Skeletal muscle tissue (tissue), 3 donors: ENCODE measurements at regions not wholly inside any gene's neighbourhood (a gene's known extent, or its start where the extent isn't known, plus 50 kb on each side); places are given as distances from the start of the nearest gene placed in this dataset.

Source experiments
- H3K27ac ChIP-seq: one replicate; pipeline ENCODE4 v1.7.0; 2013; ENCODE audit warnings: mild to moderate bottlenecking, low read depth, low read length, inconsistent platforms
- H3K27me3 ChIP-seq, 3 donors: one replicate each; pipeline ENCODE4 v1.7.0; 2013; ENCODE audit warnings: low read length in 3 of 3; ENCODE audit not compliant: control insufficient read depth in 3 of 3, insufficient read depth in 3 of 3
- H3K36me3 ChIP-seq, 3 donors: one replicate each; pipeline ENCODE4 v1.7.0; 2013; ENCODE audit warnings: low read length in 3 of 3; ENCODE audit not compliant: control insufficient read depth in 3 of 3, insufficient read depth in 3 of 3
- H3K4me1 ChIP-seq, 3 donors: one replicate each; pipeline ENCODE4 v1.7.0; 2013; ENCODE audit warnings: low read length in 3 of 3, mild to moderate bottlenecking in 3 of 3; ENCODE audit not compliant: control insufficient read depth in 3 of 3, insufficient read depth in 3 of 3
- H3K4me3 ChIP-seq, 3 donors: one replicate each; pipeline ENCODE4 v1.7.0; 2013; ENCODE audit warnings: low read length in 3 of 3
- H3K9ac ChIP-seq, 3 donors: one replicate each; pipeline ENCODE4 v1.7.0; 2013; ENCODE audit warnings: low read length in 3 of 3, mild to moderate bottlenecking in 3 of 3, moderate library complexity in 2 of 3, low read depth in 1 of 3
- H3K9me3 ChIP-seq, 3 donors: one replicate each; pipeline ENCODE4 v1.7.0; 2013; ENCODE audit warnings: low read length in 3 of 3; ENCODE audit not compliant: control insufficient read depth in 3 of 3
- donor health status: Osteomylitis.

DNA sequence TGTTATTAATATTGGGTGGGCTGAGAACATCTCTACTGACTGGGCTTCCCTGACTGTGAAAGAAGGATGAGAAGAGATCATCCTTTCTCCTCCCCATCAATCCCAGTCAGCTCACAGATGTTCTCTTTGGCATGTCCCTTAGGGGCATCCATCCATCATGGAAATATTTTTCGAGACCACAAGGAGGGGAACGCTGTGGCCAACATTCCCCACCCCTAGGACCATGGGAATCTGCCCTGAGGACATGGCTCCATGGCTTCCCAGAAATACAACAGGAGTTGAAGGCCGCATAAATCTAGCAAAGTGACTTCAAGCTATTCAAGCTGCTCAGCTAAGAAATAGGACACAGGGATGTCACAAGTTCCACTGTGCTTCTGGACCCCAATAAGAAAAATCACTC, 456.8 kb downstream of the MED13L start:
- Histone ChIP-seq H3K9ac (no peak overlapping the region), H3K36me3 (no peaks in the 10 kb centered on the region), H3K27ac (no peak overlapping the region), H3K27me3 (peaks cover 0 to 4% (median 0%) of the 10 kb centered on the region in 3 donors), H3K4me1 (peaks cover 0 to 4% (median 0%) of the 10 kb centered on the region in 3 donors), H3K4me3 (no peak overlapping the region), H3K9me3 (no peaks in the 10 kb centered on the region)

DNA sequence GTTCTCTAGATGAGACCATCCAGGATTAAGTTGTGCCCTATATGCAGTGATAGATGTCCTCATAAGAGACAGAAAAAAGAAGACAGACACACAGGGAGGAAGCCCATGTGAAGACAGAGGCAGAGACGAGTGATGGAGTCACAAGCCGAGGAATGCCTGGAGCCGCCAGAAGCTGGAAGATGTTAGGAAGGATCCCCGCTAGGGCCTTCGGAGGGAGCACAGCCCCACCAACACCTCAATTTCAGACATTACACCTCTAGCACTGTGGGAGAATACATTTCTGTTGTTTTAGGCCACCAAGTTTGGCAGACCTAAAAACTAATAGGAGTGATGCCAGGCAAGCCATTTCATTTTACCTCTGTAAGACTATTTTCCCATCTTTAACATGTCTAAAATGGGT, 458.5 kb downstream of the MED13L start:
- no peaks in the 10 kb centered on the region for H3K36me3 ChIP-seq
- peaks cover 0 to 4% (median 0%) of the 10 kb centered on the region in 3 donors for H3K27me3 ChIP-seq
- H3K9ac ChIP-seq, result no peak overlapping the region
- H3K27ac ChIP-seq, result no peak overlapping the region
- peaks cover 0 to 2% (median 0%) of the 10 kb centered on the region in 3 donors for H3K4me1 ChIP-seq
- no peak overlapping the region for H3K4me3 ChIP-seq
- H3K9me3 ChIP-seq, result no peaks in the 10 kb centered on the region

DNA sequence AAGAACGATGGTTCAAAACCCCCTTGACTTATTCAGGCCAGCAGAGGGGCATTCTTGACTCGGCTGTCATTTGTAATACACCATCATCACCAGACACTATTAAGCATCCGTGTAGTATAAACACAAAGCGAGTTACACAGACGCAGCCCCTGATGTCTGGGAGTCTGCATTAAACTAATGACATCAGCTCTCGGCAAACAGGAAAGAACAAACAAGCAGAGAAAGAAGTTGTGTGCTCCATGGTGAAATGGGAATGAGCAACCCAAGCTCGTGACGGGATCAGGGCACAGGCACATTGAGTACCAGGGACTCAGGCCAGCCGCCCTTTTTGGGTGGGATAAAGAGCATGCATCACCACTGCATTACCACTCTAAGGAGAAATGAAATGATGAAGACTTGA, 460.1 kb downstream of the MED13L start:
- no peaks in the 10 kb centered on the region for H3K4me1 ChIP-seq
- peaks cover 0 to 4% (median 2%) of the 10 kb centered on the region in 3 donors for H3K27me3 ChIP-seq
- H3K9me3 ChIP-seq, result no peaks in the 10 kb centered on the region
- H3K36me3 ChIP-seq, result no peaks in the 10 kb centered on the region
- H3K27ac ChIP-seq, result no peak overlapping the region
- H3K4me3 ChIP-seq, result no peak overlapping the region
- no peak overlapping the region for H3K9ac ChIP-seq

GRCh38 chr12:115815924-115816323, 461.6 kb downstream of the MED13L start:
- Histone ChIP-seq H3K27me3 (peaks cover 2 to 7% (median 4%) of the 10 kb centered on the region in 3 donors), H3K36me3 (no peaks in the 10 kb centered on the region), H3K9me3 (peaks cover 0 to 3% (median 0%) of the 10 kb centered on the region in 3 donors), H3K27ac (no peak overlapping the region), H3K9ac (no peak overlapping the region), H3K4me1 (no peaks in the 10 kb centered on the region), H3K4me3 (no peak overlapping the region)

GRCh38 chr12:115813256-115813655, 464.2 kb downstream of the MED13L start:
- no peaks in the 10 kb centered on the region for H3K36me3 ChIP-seq
- H3K27ac ChIP-seq, result no peak overlapping the region
- H3K9ac ChIP-seq, result no peak overlapping the region
- peaks cover 0 to 3% (median 0%) of the 10 kb centered on the region in 3 donors for H3K9me3 ChIP-seq
- peaks cover 2 to 7% (median 4%) of the 10 kb centered on the region in 3 donors for H3K27me3 ChIP-seq
- H3K4me3 ChIP-seq, result no peak overlapping the region
- no peaks in the 10 kb centered on the region for H3K4me1 ChIP-seq

GRCh38 chr12:115811929-115812328, 465.6 kb downstream of the MED13L start:
- Histone ChIP-seq H3K36me3 (no peaks in the 10 kb centered on the region), H3K4me3 (no peak overlapping the region), H3K27me3 (peaks cover 2 to 7% (median 4%) of the 10 kb centered on the region in 3 donors), H3K9me3 (peaks cover 0 to 3% (median 0%) of the 10 kb centered on the region in 3 donors), H3K27ac (no peak overlapping the region), H3K9ac (no peak overlapping the region), H3K4me1 (no peaks in the 10 kb centered on the region)

DNA sequence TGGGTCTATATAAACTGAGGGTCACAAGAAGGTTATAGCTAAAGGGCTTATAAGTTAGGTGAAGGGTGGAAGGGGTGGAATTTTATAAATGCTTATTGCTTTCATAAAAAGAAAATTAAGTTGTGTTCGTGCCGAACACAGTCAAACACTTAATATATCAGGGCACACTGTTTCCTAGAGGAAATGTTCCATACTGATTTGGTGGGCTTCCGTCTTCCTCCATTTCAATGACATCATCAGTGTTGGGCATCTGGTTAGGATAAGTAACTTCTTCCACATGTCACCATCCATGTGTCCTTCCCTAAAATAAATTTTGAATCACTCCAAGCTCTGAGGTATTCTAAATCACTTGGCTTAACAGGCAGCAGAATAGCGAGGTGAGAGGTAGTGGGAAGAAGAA, 466.4 kb downstream of the MED13L start:
- H3K27ac ChIP-seq, result no peak overlapping the region
- H3K9ac ChIP-seq, result no peak overlapping the region
- H3K9me3 ChIP-seq, result peaks cover 0 to 3% (median 0%) of the 10 kb centered on the region in 3 donors
- no peaks in the 10 kb centered on the region for H3K36me3 ChIP-seq
- H3K4me3 ChIP-seq, result no peak overlapping the region
- H3K27me3 ChIP-seq, result peaks cover 0 to 7% (median 2%) of the 10 kb centered on the region in 3 donors
- no peaks in the 10 kb centered on the region for H3K4me1 ChIP-seq

DNA sequence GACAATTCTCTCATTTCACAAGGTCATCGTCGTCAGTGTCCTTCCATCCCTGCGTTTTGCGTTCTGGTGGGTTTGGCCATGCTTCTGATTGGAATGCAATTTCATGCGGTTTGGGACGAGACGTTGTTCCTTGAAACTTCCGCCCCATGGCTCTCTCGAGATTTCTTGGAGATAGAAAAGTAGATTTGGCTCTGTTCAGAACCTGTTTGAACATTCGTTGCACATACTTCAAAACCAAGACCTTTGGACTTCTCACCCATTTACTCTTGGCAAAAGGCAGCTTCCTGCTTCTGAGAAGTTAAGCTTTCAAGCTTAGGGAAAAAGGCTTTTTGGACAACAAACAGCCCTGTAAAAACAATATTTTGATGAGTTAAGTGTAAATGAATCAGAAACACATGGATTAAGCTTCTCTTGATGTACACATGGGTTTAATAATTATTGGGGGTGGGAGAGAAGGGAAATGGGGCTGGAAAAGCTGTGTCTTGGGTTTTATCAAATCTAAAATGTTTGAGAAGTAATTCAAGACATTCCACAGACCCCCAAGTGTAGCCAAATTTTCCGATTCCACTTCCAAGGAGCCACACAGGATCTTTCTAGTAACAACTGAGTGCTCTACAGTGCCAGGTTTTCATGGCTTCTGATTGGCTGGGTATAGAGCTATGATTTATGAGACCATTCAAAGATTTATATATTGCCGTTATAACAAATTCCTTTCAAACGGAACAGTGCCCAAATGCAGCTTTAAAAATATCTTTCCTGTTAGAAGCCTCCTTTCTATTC, 467.2 kb downstream of the MED13L start:
- H3K9ac ChIP-seq, result no peak overlapping the region
- no peaks in the 10 kb centered on the region for H3K36me3 ChIP-seq
- no peaks in the 10 kb centered on the region for H3K4me1 ChIP-seq
- no peak overlapping the region for H3K27ac ChIP-seq
- peaks cover 0 to 7% (median 2%) of the 10 kb centered on the region in 3 donors for H3K27me3 ChIP-seq
- peaks cover 0 to 3% (median 0%) of the 10 kb centered on the region in 3 donors for H3K9me3 ChIP-seq
- no peak overlapping the region for H3K4me3 ChIP-seq

- H3K9ac ChIP-seq, result no peak overlapping the region
- H3K27me3 ChIP-seq, result no peaks in the 10 kb centered on the region
- no peaks in the 10 kb centered on the region for H3K36me3 ChIP-seq
- H3K4me1 ChIP-seq, result no peaks in the 10 kb centered on the region
- H3K27ac ChIP-seq, result no peak overlapping the region
- no peaks in the 10 kb centered on the region for H3K9me3 ChIP-seq
- H3K4me3 ChIP-seq, result no peak overlapping the region
Observed at GRCh38 chr12:115806000-115806399, 471.5 kb downstream of the MED13L start.

DNA sequence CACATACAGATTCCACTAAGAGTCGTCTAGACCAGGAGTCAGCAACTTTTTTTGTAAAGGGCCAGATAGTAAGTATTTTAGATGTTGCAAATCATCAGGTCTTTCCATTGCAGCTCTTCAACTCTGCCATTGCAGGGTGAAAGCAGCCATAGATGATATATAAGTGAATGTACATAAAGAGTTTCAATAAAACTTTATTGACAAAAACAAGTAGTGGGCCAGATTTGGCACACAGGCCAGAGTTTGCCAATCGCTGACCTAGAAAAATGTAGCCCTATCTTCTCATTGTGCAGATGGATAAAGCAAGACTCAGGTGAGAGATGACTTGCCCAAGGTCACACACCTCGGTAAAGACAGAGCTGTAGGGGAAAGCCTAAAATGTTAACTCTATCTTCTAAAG, 474.7 kb downstream of the MED13L start:
- Histone ChIP-seq H3K9me3 (no peaks in the 10 kb centered on the region), H3K9ac (no peak overlapping the region), H3K27ac (no peak overlapping the region), H3K27me3 (no peaks in the 10 kb centered on the region), H3K4me1 (no peaks in the 10 kb centered on the region), H3K36me3 (no peaks in the 10 kb centered on the region), H3K4me3 (no peak overlapping the region)
